ENCODE measurements at regions not wholly inside any gene's neighbourhood (a gene's known extent, or its start where the extent isn't known, plus 50 kb on each side); places are given as distances from the start of the nearest gene placed in this dataset.
"Not testable (repeated sequence)": the region's sequence is repeated elsewhere in the genome, so short reads cannot be mapped to it uniquely, and the experiment has no call there.

GRCh38 chr3:28575746-28576613, 227.4 kb upstream of the AZI2 start:
- DNase-seq = no peak

GRCh38 chr3:28576614-28577200, 228.1 kb upstream of the AZI2 start:
- no peak for DNase-seq

GRCh38 chr3:28577941-28578500, 229.4 kb upstream of the AZI2 start:
- no peak for DNase-seq

- no peak for DNase-seq
Observed at GRCh38 chr3:28586325-28586724, 237.7 kb upstream of the AZI2 start.

GRCh38 chr3:28587723-28588122, 239.1 kb upstream of the AZI2 start:
- DNase-seq = no peak

- no peak for DNase-seq
Observed at GRCh38 chr3:28590216-28590615, 241.6 kb upstream of the AZI2 start.

GRCh38 chr3:28590860-28591259, 242.2 kb upstream of the AZI2 start:
- DNase-seq = no peak

GRCh38 chr3:28595372-28595771, 246.7 kb upstream of the AZI2 start:
- no peak for DNase-seq

- no peak for DNase-seq
Observed at GRCh38 chr3:28597452-28597851, 248.8 kb upstream of the AZI2 start.

GRCh38 chr3:28598165-28598564, 249.5 kb upstream of the AZI2 start:
- no peak for DNase-seq

GRCh38 chr3:28601291-28601690, 252.7 kb upstream of the AZI2 start:
- DNase-seq = no peak

- no peak for DNase-seq
Observed at GRCh38 chr3:28606283-28606682, 257.7 kb upstream of the AZI2 start.

GRCh38 chr3:28612232-28612631, 263.6 kb upstream of the AZI2 start:
- no peak for DNase-seq

- DNase-seq = no peak
Observed at GRCh38 chr3:28613511-28614106, 265.0 kb upstream of the AZI2 start.

GRCh38 chr3:28615071-28615470, 266.4 kb upstream of the AZI2 start:
- DNase-seq = no peak

- DNase-seq = no peak
Observed at GRCh38 chr3:28615971-28616370, 267.3 kb upstream of the AZI2 start.

GRCh38 chr3:28617821-28618220, 269.2 kb upstream of the AZI2 start:
- no peak for DNase-seq

GRCh38 chr3:28623106-28623505, 274.5 kb upstream of the AZI2 start:
- no peak for DNase-seq

GRCh38 chr3:28624084-28624483, 275.5 kb upstream of the AZI2 start:
- DNase-seq = no peak

- not testable (repeated sequence) for DNase-seq
Observed at GRCh38 chr3:28627843-28628242, 279.2 kb upstream of the AZI2 start.

- DNase-seq = no peak
Observed at GRCh38 chr3:28634019-28634418, 285.4 kb upstream of the AZI2 start.

- no peak for DNase-seq
Observed at GRCh38 chr3:28637742-28638141, 289.1 kb upstream of the AZI2 start.

GRCh38 chr3:28645149-28645548, 296.5 kb upstream of the AZI2 start:
- no peak for DNase-seq

GRCh38 chr3:28646435-28646834, 297.8 kb upstream of the AZI2 start:
- DNase-seq = no peak
